ENCODE measurements at regions not wholly inside any gene's neighbourhood (a gene's known extent, or its start where the extent isn't known, plus 50 kb on each side); places are given as distances from the start of the nearest gene placed in this dataset.

GRCh38 chr12:105761075-105761474 lies 377.7 kb downstream of the NUAK1 start:
- Histone ChIP-seq H3K27me3 (ENCODE audit: control insufficient read depth, insufficient read depth, low read length) (no peaks in the 10 kb centered on the region), H3K4me3 (ENCODE audit: low read depth, low read length) (no peak overlapping the region), H3K36me3 (ENCODE audit: control insufficient read depth, insufficient read depth, low read length) (no peaks in the 10 kb centered on the region)
- DNase-seq (ENCODE audit: low read depth): no peak
- no peak for TF ChIP-seq CTCF (IDR thresholded peaks at IDR 0.05; ENCODE audit: insufficient read depth, low read length, poor library complexity, severe bottlenecking)

GRCh38 chr12:105764216-105764835 lies 374.4 kb downstream of the NUAK1 start:
- Histone ChIP-seq H3K36me3 (ENCODE audit: control insufficient read depth, insufficient read depth, low read length) (no peaks in the 10 kb centered on the region), H3K4me3 (ENCODE audit: low read depth, low read length) (no peak overlapping the region), H3K27me3 (ENCODE audit: control insufficient read depth, insufficient read depth, low read length) (no peaks in the 10 kb centered on the region)
- TF ChIP-seq CTCF (IDR thresholded peaks at IDR 0.05; ENCODE audit: insufficient read depth, low read length, poor library complexity, severe bottlenecking): no peak
- no peak for DNase-seq (ENCODE audit: low read depth)

GRCh38 chr12:105765053-105766014 lies 373.4 kb downstream of the NUAK1 start:
- DNase-seq (ENCODE audit: low read depth): no peak

GRCh38 chr12:105766029-105766428 lies 372.7 kb downstream of the NUAK1 start:
- TF ChIP-seq CTCF (IDR thresholded peaks at IDR 0.05; ENCODE audit: insufficient read depth, low read length, poor library complexity, severe bottlenecking): no peak
- H3K36me3 ChIP-seq (ENCODE audit: control insufficient read depth, insufficient read depth, low read length): no peaks in the 10 kb centered on the region
- H3K4me3 ChIP-seq (ENCODE audit: low read depth, low read length): no peak overlapping the region

More at GRCh38 chr12:105765053-105766014, 373.4 kb downstream of the NUAK1 start:
- TF ChIP-seq CTCF (IDR thresholded peaks at IDR 0.05; ENCODE audit: insufficient read depth, low read length, poor library complexity, severe bottlenecking): no peak
- no peaks in the 10 kb centered on the region for H3K36me3 ChIP-seq (ENCODE audit: control insufficient read depth, insufficient read depth, low read length)
- H3K27me3 ChIP-seq (ENCODE audit: control insufficient read depth, insufficient read depth, low read length): no peaks in the 10 kb centered on the region
- H3K4me3 ChIP-seq (ENCODE audit: low read depth, low read length): no peak overlapping the region

GRCh38 chr12:105769486-105769885 lies 369.3 kb downstream of the NUAK1 start:
- Histone ChIP-seq H3K4me3 (ENCODE audit: low read depth, low read length) (no peak overlapping the region), H3K36me3 (ENCODE audit: control insufficient read depth, insufficient read depth, low read length) (no peaks in the 10 kb centered on the region), H3K27me3 (ENCODE audit: control insufficient read depth, insufficient read depth, low read length) (no peaks in the 10 kb centered on the region)
- no peak for TF ChIP-seq CTCF (IDR thresholded peaks at IDR 0.05; ENCODE audit: insufficient read depth, low read length, poor library complexity, severe bottlenecking)
- DNase-seq (ENCODE audit: low read depth): no peak

More at GRCh38 chr12:105766029-105766428, 372.7 kb downstream of the NUAK1 start:
- no peaks in the 10 kb centered on the region for H3K27me3 ChIP-seq (ENCODE audit: control insufficient read depth, insufficient read depth, low read length)
- no peak for DNase-seq (ENCODE audit: low read depth)

All from kidney epithelial cell (primary cell).